ENCODE measurements at regions not wholly inside any gene's neighbourhood (a gene's known extent, or its start where the extent isn't known, plus 50 kb on each side); places are given as distances from the start of the nearest gene placed in this dataset.

DNA sequence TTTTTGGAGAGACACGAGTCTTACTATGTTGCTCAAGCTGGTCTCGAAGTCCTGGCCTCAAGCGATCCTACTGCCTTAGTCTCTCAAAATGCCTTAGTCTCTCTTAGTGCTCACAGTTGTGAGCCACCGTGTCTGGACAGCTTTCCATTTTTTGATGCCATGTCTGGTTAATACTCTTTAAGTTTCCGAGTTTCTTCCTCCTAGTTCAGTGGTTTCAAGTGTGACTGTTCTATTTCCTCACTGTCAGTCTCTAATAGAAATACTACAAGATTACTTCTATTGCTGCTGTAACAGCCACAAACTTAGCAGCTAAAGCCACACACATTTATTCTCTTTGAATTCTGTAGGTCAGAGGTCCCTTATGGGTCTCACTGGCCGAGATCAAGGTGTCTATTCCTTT lies 125.1 kb upstream of the MGAT5 start:
- TF ChIP-seq FOXM1 (IDR thresholded peaks at IDR 0.05; ENCODE audit: low read depth) (no peak), TEAD4 (IDR thresholded peaks at IDR 0.05; ENCODE audit: borderline replicate concordance, insufficient read depth) (no peak), SMC3 (IDR thresholded peaks at IDR 0.05; ENCODE audit: low read depth, low read length) (no peak)
- TF ChIP-seq, protein P1, sequence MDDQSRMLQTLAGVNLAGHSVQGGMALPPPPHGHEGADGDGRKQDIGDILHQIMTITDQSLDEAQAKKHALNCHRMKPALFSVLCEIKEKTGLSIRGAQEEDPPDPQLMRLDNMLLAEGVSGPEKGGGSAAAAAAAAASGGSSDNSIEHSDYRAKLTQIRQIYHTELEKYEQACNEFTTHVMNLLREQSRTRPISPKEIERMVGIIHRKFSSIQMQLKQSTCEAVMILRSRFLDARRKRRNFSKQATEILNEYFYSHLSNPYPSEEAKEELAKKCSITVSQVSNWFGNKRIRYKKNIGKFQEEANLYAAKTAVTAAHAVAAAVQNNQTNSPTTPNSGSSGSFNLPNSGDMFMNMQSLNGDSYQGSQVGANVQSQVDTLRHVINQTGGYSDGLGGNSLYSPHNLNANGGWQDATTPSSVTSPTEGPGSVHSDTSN (IDR thresholded peaks at IDR 0.05) = no peak
- Histone ChIP-seq H3K9me3 (no peaks in the 10 kb centered on the region), H3K4me3 (ENCODE audit: low read depth in 2 of 2, low read length in 1 of 2) (no peak overlapping the region), H3K79me2 (ENCODE audit: insufficient read depth) (peaks cover 21% of the 10 kb centered on the region; the same call in 1 of the 2 replicates), H3K36me3 (replicated peaks in 1 of 2; ENCODE audit: control insufficient read depth in 1 of 2, insufficient read depth in 2 of 2, low read length in 1 of 2) (no peaks in the 10 kb centered on the region), H2AFZ (ENCODE audit: low read depth) (no peak overlapping the region), H3K9ac (no peak overlapping the region), H3K27me3 (ENCODE audit: insufficient read depth) (no peaks in the 10 kb centered on the region), H4K20me1 (ENCODE audit: insufficient read depth) (0 out of 2 replicates have a peak, but pooled peaks cover 3% of the 10 kb centered on the region), H3K9me2 (no peaks in the 10 kb centered on the region), H3K4me2 (no peak overlapping the region), H3K27ac (ENCODE audit: low read depth in 2 of 2, low read length in 1 of 2) (no peak overlapping the region), H3K4me1 (ENCODE audit: control insufficient read depth in 1 of 2, insufficient read depth in 2 of 2, low read depth in 1 of 2, low read length in 1 of 2) (peaks cover 0 to 29% of the 10 kb centered on the region in 2 experiments; a peak in 2 of 4 replicates), H3F3A (replicated peaks; ENCODE audit: insufficient read depth) (no peaks in the 10 kb centered on the region)
- no peak for DNase-seq
- ChIA-PET CTCF (interaction anchor here (0.9 to 2.8 kb wide), 7 partner anchors 10 to 322 kb away, joined by 3 to 10 read pairs (median 5); no protein-coding TSS in a partner anchor), POLR2A (no interaction called here)
- WGBS (ENCODE audit: low lambda C conversion rate) = 98% methylated on average over 6 of the region's 6 CpGs

DNA sequence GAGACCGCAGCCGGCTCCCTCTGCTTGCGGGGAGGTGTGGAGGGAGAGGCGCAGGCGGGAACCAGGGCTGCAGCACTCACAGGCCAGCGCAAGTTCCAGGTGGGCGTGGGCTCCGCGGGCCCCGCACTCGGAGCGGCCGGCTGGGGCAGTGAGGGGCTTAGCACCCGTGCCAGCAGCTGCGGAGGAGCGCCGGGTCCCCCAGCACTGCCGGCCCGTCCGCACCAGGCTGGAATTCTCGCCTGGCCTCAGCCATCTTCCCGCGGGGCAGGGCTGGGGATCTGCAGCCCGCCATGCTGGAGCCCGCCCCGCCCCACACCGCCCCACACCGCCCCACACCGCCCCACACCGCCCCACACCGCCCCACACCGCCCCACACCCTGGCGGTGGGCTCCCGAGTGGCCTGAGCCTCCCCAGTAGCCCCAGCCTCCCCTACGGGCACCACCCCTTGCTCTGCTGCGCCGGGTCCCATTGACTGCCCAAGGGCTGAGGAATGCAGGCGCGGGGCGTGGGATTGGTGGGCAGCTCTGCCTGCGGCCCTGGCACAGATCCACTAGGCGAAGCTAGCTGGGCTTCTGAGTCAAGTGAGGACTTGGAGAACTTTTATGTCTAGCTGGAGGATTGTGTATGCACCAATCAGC lies 123.9 kb upstream of the MGAT5 start:
- no peak overlapping the region for H3K4me2 ChIP-seq
- WGBS (ENCODE audit: low lambda C conversion rate) = 97% methylated on average over 17 of the region's 42 CpGs
- H3K79me2 ChIP-seq (ENCODE audit: insufficient read depth) = peaks cover 21% of the 10 kb centered on the region; the same call in 1 of the 2 replicates
- no peaks in the 10 kb centered on the region for H3K27me3 ChIP-seq (ENCODE audit: insufficient read depth)
- H3K9me3 ChIP-seq = no peaks in the 10 kb centered on the region
- no peaks in the 10 kb centered on the region for H3K36me3 ChIP-seq (replicated peaks in 1 of 2; ENCODE audit: control insufficient read depth in 1 of 2, insufficient read depth in 2 of 2, low read length in 1 of 2)
- no peak for DNase-seq
- no peaks in the 10 kb centered on the region for H3K9me2 ChIP-seq
- CTCF ChIA-PET = interaction anchor here (2.6 kb wide), 1 partner anchor 116 kb away, joined by 9 read pairs; no protein-coding TSS in a partner anchor
- H3K4me1 ChIP-seq (ENCODE audit: control insufficient read depth in 1 of 2, insufficient read depth in 2 of 2, low read depth in 1 of 2, low read length in 1 of 2) = peaks cover 0 to 29% of the 10 kb centered on the region in 2 experiments; a peak in 2 of 4 replicates
- no peak overlapping the region for H3K9ac ChIP-seq
- no peak overlapping the region for H3K27ac ChIP-seq (ENCODE audit: low read depth in 2 of 2, low read length in 1 of 2)
- no peak overlapping the region for H3K4me3 ChIP-seq (ENCODE audit: low read depth in 2 of 2, low read length in 1 of 2)
- POLR2A ChIA-PET = interaction anchor here (1.6 kb wide), 1 partner anchor 10 kb away, joined by 5 read pairs; no protein-coding TSS in a partner anchor
- no peak overlapping the region for H2AFZ ChIP-seq (ENCODE audit: low read depth)
- no peaks in the 10 kb centered on the region for H4K20me1 ChIP-seq (ENCODE audit: insufficient read depth)
- H3F3A ChIP-seq (replicated peaks; ENCODE audit: insufficient read depth) = no peaks in the 10 kb centered on the region
- TF ChIP-seq EZH2phosphoT487 (IDR thresholded peaks at IDR 0.05; ENCODE audit: borderline replicate concordance, low read depth) (no peak), TCF12 (IDR thresholded peaks at IDR 0.05) (no peak), MEF2A (IDR thresholded peaks at IDR 0.05; ENCODE audit: borderline replicate concordance, low read depth) (no peak), RCOR1 (IDR thresholded peaks at IDR 0.05; ENCODE audit: low read length) (no peak), GABPA (IDR thresholded peaks at IDR 0.05; ENCODE audit: low read depth) (no peak), EP300 (IDR thresholded peaks at IDR 0.05; ENCODE audit: borderline replicate concordance in 1 of 2, low read depth in 1 of 2, low read length in 1 of 2) (no peak), TEAD4 (IDR thresholded peaks at IDR 0.05; ENCODE audit: borderline replicate concordance, insufficient read depth) (no peak), SMC3 (IDR thresholded peaks at IDR 0.05; ENCODE audit: low read depth, low read length) (no peak), JUND (IDR thresholded peaks at IDR 0.05) (no peak), MXI1 (IDR thresholded peaks at IDR 0.05; ENCODE audit: low read depth, low read length) (no peak), YY1 (IDR thresholded peaks at IDR 0.05; ENCODE audit: low read depth) (no peak)
- TF ChIP-seq, protein P2, sequence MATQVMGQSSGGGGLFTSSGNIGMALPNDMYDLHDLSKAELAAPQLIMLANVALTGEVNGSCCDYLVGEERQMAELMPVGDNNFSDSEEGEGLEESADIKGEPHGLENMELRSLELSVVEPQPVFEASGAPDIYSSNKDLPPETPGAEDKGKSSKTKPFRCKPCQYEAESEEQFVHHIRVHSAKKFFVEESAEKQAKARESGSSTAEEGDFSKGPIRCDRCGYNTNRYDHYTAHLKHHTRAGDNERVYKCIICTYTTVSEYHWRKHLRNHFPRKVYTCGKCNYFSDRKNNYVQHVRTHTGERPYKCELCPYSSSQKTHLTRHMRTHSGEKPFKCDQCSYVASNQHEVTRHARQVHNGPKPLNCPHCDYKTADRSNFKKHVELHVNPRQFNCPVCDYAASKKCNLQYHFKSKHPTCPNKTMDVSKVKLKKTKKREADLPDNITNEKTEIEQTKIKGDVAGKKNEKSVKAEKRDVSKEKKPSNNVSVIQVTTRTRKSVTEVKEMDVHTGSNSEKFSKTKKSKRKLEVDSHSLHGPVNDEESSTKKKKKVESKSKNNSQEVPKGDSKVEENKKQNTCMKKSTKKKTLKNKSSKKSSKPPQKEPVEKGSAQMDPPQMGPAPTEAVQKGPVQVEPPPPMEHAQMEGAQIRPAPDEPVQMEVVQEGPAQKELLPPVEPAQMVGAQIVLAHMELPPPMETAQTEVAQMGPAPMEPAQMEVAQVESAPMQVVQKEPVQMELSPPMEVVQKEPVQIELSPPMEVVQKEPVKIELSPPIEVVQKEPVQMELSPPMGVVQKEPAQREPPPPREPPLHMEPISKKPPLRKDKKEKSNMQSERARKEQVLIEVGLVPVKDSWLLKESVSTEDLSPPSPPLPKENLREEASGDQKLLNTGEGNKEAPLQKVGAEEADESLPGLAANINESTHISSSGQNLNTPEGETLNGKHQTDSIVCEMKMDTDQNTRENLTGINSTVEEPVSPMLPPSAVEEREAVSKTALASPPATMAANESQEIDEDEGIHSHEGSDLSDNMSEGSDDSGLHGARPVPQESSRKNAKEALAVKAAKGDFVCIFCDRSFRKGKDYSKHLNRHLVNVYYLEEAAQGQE (IDR thresholded peaks at IDR 0.05; ENCODE audit: low read depth, low read length) = no peak
- TF ChIP-seq, protein P3, sequence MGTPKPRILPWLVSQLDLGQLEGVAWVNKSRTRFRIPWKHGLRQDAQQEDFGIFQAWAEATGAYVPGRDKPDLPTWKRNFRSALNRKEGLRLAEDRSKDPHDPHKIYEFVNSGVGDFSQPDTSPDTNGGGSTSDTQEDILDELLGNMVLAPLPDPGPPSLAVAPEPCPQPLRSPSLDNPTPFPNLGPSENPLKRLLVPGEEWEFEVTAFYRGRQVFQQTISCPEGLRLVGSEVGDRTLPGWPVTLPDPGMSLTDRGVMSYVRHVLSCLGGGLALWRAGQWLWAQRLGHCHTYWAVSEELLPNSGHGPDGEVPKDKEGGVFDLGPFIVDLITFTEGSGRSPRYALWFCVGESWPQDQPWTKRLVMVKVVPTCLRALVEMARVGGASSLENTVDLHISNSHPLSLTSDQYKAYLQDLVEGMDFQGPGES (IDR thresholded peaks at IDR 0.05; ENCODE audit: low read depth, low read length) = no peak
- TF ChIP-seq, protein P4, sequence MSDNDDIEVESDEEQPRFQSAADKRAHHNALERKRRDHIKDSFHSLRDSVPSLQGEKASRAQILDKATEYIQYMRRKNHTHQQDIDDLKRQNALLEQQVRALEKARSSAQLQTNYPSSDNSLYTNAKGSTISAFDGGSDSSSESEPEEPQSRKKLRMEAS (IDR thresholded peaks at IDR 0.05; ENCODE audit: low read depth) = no peak
- TF ChIP-seq, protein P5, sequence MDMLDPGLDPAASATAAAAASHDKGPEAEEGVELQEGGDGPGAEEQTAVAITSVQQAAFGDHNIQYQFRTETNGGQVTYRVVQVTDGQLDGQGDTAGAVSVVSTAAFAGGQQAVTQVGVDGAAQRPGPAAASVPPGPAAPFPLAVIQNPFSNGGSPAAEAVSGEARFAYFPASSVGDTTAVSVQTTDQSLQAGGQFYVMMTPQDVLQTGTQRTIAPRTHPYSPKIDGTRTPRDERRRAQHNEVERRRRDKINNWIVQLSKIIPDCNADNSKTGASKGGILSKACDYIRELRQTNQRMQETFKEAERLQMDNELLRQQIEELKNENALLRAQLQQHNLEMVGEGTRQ (IDR thresholded peaks at IDR 0.05; ENCODE audit: borderline replicate concordance, low read depth, low read length) = no peak
- TF ChIP-seq, protein P6, sequence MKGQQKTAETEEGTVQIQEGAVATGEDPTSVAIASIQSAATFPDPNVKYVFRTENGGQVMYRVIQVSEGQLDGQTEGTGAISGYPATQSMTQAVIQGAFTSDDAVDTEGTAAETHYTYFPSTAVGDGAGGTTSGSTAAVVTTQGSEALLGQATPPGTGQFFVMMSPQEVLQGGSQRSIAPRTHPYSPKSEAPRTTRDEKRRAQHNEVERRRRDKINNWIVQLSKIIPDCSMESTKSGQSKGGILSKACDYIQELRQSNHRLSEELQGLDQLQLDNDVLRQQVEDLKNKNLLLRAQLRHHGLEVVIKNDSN (IDR thresholded peaks at IDR 0.05; ENCODE audit: borderline replicate concordance, low read depth) = no peak
